T-helper 2 cell (primary cell): ENCODE measurements at regions not wholly inside any gene's neighbourhood (a gene's known extent, or its start where the extent isn't known, plus 50 kb on each side); places are given as distances from the start of the nearest gene placed in this dataset.
"Not testable (repeated sequence)": the region's sequence is repeated elsewhere in the genome, so short reads cannot be mapped to it uniquely, and the experiment has no call there.

Experiments
- DNase-seq, 5 experiments: peaks; one replicate each; pipeline versions ENCODE4 v3.0.0 to v3.0.0-alpha.2; 2012 to 2022

DNA sequence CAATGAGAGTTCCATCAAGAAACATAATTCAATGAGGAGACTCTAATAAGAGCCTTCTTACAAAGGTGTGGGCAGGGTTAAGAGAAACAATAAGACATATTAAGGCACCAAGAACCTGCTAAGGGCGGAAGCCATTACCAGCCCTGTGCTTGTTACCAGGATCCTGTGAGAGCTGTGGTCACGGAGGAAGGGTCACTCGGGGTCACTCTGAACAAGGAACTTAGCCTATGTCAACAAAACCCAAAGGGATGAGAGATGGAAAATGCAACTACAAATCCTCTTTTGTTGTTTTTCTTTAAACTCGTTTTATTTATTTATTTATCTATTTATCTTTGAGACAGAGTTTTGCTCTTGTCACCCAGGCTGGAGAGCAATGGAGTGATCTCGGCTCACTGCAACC is 460.4 kb upstream of the CCDC196 start:
- no peak for DNase-seq

DNA sequence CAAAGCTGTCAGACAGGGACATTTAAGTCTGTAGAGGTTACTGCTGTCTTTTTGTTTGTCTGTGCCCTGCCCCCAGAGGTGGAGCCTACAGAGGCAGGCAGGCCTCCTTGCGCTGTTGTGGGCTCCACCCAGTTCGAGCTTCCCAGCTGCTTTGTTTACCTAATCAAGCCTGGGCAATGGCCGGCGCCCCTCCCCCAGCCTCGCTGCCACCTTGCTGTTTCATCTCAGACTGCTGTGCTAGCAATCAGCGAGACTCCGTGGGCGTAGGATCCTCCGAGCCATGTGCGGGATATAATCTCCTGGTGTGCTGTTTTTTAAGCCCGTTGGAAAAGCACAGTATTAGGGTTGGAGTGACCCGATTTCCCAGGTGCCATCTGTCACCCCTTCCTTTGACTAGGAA is 454.2 kb upstream of the CCDC196 start:
- not testable (repeated sequence) for DNase-seq

DNA sequence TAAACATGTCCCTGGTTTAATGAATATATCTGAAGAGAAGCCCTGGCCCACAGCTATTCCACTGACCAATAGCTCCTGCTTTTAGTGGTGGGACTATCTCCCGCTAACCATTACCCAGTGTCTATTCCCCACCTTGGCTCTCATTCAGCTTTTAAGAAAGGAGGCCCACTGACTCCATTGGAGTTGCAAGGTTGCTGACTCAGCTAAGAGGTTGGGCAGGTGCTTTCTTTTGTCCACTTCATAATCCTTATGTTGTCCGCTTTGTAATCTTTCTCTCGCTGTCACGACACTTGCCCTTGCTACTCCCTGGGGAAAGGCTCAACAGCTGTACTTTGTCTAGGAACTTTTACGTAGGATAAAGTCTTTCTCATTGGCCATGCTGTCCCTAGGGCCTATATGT is 453.4 kb upstream of the CCDC196 start:
- no peak for DNase-seq

DNA sequence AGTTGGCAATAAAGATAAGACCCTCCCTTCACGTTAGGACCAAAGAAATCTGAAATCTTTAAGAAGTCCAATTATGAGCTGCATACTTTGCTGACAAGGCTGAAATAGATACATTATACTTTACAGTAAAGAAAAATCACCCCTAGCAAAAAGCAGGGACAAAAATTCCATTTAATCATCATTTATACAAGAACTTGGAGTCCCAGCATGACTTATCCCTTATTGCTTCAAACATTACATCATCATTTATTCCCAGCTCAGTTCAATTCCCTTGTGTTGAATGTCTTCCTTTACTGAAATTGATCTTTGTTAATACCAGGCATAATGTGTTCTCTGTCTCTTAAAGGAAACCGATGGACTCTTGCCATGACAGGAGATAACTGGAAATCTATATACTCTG is 449.6 kb upstream of the CCDC196 start:
- DNase-seq: no peak

DNA sequence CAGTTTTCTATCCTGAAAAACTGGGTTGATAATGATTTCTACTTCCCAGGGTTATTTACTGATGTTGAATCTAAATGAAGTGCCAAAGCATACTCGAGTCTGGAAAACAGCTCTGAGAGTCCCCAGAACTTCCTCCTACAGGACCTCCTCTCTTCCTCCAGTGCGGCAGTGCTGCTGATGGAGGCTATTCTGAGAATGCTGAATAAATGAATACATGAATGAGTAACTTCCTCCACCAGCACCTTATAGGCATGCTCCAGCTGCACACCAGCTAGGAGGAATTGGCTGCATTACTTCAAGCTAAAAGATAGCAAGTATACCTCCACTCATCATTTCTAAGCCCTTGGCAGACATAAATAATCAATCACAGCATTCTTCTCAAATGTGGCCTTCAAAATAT is 448.8 kb upstream of the CCDC196 start:
- no peak for DNase-seq

DNA sequence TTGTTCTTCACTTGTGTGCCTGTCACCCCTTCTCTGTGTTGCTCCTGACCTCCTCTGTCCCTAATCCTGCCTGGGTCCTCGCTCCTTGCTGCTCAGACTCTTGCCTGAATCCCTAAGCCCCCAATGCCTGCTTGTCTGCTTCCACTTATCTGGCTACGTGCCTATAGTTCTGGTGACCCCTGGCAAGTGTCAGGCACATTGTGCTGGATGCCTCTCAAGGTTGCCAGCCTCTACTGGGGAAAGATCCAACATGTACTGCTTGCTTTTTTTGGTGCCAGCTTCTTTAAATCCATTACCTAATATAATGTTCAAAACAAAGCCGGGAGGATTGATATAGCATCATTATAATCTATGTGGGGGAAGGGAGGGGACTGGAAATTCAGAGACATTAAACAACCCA is 448.0 kb upstream of the CCDC196 start:
- DNase-seq: no peak

DNA sequence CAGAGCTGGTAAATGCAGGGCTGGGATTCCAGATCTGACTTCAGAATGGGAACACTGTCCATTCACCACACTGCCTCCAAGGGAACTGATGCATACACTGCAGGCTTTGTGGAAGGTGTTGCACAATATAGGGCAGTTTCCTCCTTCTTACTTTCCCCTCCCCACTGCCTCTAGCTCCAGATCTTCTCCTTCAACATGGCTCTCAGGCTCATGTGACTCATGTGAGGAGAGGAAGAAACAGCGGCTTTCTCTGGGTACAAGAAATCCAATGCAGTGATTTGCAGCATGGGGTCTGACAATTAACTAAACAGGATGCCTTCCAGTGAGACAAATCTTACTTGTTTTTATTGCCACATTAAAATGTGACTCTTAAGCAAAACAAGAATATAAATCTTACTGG is 447.6 kb upstream of the CCDC196 start:
- no peak for DNase-seq

DNA sequence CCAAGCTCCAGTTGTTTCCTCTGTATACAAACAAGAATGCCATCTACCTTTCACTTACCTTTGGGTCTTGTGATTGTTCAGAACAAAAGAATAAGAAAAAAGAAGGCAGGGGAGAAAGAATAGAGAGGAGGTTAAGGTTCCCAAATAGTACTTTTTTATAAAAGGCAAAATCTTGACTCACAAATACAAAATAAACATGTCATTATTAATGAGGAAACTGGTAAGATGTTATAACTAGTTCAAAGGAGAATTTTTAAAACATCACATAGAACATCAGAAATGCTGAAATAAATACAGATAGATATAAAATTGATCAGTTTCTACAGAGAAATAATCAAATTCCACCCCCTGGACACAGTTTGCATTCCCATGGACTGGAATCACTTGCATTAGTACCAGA is 446.7 kb upstream of the CCDC196 start:
- no peak for DNase-seq

DNA sequence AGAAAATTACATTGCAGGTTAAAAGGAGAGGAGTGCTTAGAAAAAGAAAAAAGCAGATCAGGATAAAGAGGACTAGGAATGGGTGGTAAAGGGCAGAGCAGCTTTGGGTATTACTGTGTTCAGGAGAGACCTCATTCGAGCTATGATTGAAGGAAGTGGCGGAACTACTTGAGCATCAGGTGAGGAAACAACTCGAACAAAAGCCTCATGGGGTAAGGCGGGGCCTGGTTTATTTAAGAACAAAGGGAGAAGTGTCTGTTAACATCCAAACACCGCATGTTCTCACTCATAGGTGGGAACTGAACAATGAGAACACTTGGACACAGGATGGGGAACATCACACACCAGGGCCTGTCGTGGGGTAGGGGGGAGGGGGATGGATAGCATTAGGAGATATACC is 444.6 kb upstream of the CCDC196 start:
- no peak for DNase-seq

DNA sequence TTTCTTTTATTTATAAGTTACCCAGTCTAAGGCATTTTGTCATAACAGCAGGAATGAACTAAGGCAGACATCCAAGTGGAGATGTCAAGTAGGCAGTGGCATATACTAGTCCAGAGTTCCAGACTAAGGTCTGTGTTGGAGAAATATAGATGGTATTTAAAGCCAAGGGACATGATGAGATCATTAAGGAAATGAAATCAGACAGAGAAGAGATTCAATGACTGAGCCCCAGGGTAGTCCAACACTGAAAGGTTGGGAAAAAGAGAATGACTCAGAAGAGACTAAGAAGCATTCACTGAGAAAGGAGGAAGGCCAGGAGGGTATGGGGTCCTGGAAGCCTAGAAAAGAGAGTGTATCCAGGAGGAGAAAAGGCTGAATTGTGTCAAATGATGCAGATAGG is 442.2 kb upstream of the CCDC196 start:
- no peak for DNase-seq

DNA sequence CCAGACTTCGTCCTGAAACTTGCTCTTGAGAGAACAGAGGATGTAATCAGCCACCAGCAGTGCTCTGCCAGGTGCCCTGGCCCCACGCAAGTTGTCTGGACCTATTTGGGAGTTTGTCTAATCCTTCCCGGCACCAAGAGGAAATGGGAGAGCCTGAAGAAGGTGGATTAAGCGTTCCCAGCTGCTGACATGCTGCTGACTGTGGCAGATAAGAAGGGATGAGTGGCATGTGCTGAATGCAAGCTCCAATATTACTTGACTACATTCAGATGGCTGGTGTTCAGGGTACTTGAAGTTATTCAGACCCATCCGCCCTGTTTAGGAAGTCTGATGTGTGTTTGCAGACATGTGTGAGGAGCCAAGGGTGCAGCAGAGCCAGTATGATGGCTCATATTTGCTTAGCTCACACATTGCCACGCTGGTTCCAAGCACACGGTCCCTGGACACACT is 440.6 kb upstream of the CCDC196 start:
- no peak for DNase-seq

DNA sequence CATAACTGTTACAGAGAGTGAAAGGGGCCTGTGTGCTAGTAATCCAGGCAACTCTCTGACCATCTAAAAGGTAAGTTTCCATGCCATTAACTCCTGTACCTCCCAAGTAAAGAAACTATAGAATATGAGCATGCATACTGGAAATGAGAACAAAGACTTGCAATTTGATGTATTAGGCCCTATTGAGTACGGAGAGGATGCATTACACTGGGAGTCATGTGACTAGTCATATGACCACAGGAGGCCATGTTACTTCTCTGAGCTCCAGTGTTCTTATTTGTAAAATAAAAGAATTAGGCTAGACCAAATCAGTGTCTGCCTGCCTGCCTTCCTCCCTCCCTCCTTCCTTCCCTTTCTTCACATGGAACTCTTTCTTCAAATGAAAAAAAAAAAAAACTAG is 440.1 kb upstream of the CCDC196 start:
- DNase-seq: no peak

DNA sequence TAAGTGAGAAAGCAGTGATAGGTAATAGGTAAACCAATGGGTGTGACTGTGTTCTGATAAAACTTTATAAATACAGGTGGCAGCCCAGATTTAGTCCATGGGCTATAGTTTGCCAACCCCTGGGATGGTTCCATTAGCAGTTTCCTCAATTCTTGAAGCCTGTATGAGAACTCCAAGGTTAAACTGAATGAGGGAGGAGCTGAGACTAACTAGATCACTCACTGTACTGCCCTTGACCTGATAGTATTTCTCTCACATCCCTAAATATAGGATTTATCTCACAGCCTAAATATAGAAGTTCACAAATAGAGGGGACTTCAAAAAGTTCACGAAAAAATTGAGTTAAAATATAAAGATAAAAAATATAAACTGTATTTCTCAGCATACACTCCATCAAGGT is 439.6 kb upstream of the CCDC196 start:
- no peak for DNase-seq

DNA sequence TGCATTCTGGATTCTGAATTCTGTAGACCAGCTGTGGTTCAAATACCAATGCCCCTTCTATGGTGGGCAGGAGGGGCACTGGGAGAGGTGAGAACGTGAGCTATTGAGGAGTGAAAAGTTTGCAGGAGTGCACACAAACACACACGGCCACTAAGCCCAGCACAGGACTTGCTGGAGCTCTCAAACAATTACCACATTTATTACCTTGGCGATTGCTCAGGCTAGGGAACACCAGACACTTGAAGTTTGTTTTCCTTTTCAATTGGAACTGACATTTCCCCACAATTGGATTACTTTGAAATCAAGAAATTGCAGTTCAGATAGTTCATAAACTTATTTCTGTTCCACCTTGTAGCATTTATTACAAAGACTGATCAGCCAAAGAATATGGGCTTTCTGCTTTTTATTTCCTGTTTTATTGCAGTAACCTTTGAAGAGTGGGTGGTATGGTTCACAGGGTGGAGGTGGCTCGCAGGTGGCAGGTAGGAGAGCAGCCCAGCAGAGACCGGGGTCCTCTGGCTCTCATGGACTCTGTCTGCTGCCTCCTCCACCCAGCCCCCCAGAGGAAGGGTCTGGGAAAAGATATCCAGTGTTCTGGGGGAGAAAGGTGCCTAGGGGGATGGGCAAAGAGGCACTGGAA is 429.8 kb upstream of the CCDC196 start:
- DNase-seq: no peak

DNA sequence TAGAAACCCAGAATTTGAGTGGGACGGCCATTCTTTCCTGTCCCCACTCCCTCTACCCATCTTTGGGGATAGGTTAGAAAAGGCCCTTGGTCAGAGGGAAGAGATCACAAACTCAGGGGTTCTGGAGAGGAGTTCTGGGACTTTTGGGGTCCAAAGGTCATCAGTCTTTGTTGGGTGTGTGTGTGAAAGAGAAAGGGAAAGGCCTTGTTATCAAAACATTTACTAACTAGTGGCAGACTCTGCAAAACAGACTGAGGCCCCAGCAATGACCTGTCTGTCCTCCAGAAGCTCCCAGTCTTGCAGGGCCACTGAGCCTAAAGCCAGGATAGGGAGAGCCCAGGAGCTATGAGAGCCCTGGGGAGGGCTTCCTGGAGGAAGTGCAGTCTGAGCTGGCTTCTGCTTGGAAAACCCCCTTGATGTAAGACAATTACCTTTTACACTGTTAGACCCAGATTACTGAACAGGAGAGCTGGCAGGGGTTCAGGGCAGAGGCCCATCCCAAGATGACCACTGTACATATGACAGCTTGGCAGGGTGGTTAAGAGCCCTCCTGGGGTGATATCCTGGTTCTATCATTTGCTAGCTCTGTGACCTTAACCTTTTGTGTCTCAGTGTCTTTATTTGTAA is 429.1 kb upstream of the CCDC196 start:
- DNase-seq: no peak

DNA sequence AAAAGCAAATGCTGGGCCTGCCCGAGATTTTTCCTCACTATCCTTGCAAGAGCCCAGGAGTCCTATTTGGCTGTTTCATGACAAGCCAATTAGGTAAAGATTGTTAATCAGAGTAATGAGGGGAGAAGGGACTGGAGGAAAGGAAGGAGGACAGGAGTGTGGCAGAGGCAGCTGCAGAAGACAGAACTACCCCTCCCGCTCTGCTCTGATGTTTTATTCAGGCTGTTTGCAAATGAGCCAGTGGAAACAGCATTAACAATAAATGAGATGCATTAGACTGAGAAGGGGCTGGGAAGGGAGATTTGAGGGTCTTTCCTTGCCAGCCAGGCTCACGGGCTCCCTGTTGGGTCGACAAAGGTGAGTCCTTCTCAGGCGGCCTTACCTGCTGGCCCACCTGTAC is 421.0 kb upstream of the CCDC196 start:
- no peak for DNase-seq

DNA sequence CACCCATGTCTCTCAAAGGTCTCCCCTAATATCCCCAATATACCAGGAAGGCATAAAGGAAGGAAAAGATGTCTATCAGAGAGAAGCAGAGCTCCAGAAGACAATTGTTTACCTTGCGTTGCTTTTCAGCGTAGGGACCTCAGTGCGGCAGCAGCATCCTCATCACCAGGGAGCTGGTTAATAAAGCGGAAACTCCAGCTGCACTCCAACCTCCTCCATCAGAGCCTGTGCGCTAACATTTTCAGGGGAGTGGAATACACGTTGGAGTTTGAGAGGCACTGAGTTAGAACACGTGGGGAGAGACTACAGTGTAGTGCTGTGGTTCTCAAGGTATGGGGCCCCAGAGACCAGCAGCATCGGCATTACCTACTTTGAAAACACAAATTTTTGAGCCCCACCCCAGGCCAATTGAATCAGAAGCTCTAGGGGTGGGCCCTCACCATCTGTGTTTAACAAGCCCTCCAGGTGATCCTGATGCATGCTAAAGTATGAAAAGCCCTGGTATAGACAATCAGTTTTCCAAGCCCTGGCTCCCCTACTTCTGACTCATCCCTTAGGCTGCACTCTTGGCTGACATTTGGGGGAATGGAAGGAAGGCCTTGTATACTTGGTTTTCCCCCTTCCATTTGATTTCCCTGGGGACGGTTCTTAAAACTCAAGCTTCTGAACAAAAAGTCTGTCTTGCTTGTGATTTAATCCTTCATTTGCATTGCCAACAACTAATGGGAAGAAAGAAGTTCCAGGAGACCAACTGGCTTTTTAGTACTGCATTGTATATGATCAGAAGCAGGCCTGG is 419.0 kb upstream of the CCDC196 start:
- DNase-seq: no peak

DNA sequence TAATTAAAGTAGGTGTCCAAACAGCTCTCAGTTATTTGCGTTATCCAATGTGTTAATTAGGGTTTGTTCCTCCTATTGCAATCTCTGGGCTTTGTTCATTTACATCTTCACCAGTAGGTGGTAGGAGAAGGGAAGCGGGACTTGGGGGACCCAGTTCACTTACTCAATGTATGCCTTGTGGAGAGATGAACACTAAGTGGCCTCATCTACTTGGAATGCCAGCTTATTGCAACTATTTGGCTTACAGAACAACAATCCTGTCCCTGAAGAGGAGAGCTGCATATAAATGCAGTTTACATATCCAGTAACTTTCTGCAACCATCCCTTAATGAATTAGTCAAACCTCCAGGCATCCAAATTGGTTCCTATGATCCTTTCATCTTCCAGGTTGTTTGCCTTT is 417.1 kb upstream of the CCDC196 start:
- DNase-seq: no peak

DNA sequence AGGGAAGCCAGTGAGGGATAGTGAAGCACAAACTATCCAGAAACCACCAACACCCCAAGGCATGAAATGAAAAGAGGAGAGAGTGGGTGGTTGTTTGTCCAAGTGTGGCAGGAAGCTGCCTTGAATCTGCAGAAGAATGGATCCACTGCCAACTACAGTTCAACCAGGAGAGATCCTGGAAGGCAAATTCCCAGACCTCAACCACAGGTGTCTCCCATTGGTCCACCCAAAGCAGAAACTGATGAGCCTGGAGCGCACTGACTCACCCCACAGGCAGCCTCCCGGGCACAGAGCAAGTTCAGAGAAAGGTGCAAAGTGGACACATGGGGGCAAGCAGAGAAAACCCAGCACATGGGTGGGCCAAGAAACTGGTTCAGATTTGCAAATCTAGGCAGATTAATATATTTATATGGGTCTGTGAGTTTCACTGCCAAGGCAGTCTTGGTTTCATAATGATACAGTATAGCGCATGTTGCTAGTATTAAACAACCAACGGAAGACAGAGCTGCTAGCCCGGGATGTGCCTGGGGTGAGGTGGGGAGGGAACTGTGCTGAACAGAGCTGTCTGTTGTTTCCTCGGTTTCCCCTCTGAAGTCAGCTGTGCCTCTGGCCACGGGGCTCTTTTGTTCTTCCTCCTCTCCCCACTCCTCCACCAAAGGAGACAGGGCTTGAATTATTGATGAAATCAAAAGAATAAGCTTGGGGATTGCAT is 416.2 kb upstream of the CCDC196 start:
- DNase-seq: no peak

DNA sequence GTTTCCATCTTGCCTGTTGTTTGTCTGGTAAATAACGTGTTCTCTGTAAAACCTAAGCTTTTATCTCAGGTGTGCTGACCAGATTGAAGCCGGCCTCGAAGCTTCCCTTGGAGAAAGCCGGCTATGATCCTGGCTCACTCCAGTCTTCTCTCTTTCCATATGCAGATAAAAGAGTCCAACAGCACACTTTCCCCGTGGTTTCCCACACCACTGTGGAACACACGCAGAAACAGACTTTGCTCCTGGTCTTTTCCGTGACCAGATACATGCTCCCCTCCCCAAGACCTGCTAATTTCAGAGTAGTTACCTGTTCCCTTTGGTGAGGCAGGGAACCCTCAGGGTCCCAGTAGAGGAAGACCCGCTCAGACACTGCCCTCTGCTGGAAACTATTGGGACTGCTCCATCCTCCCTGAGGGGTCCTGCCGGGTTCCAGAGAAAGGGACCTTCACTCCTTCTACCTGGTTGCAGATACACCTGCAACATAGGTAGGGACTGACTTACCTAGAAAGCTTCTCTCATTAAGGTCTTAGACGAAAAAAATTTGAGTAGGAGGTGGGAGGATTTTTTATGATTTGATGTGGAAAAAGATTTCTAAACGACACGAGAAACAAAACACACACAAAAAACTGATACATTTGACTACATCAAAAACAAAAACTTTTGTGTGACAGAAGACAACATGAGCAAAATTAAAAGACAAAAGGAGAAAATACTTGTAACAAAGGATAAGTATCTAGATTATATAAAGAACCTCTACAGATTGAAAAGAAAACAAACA is 415.4 kb upstream of the CCDC196 start:
- DNase-seq: peak; percentile 30 to 60 (median 51)

DNA sequence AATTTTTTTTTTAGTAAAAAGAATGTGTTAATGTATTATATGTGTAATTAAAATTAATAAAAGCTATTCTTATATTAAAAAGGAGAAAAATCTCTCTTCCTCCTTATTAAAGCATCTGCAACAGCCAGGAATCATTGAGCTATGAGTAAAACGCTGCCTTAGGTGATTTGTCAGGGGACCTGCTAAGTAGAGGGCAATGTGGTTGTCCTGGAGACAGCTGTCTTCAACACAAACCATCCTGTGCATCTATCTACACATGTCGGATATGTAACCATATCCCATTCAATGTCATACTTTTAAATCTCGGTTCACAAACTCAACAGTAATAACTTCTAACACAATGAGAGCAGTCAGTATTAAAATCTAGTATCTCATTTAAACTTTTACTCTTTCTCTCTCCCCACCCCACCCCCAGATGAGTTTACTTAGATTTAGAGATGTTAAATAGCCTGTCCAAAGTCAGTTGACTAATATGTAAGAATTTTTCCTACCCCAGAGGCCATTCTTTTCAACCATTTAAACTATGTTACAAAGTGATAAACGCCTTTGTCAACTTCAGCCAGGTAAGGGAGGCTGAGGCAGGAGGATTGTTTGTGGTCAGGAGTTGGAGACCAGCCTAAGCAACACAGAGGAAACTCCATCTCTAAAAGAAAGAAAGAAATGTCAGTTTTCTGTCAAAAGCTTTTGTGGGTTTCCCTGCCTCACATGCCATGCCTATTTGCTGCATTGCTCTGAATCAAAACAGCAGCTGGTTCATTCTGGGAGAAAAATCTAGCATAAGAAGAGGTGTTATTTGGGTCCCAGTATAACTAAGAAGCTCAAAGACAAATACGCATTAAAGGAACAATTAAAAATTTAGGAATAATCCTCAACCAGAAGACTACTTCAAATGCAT is 413.7 kb upstream of the CCDC196 start:
- DNase-seq: no peak

DNA sequence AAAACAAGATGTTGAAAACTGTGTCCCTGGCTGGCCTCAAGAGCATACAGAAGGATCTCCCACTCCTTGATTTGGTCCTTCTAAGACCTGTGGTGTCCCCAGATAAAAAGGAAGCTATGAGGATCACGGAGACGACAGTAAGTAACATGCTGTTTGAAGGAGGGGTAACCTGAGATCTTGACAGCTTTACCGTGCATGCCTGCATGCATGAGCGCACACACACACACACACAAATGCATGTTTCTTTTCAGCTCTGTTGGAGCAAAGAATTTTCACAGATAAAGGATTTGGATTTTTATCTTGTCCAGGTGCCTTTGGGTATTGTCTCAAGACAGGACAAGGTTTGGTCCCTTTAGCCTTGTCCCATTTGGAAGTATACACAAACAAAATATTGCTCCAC is 411.6 kb upstream of the CCDC196 start:
- DNase-seq: no peak
